ENCODE measurements at regions not wholly inside any gene's neighbourhood (a gene's known extent, or its start where the extent isn't known, plus 50 kb on each side); places are given as distances from the start of the nearest gene placed in this dataset.
"Not testable (repeated sequence)": the region's sequence is repeated elsewhere in the genome, so short reads cannot be mapped to it uniquely, and the experiment has no call there.

DNA sequence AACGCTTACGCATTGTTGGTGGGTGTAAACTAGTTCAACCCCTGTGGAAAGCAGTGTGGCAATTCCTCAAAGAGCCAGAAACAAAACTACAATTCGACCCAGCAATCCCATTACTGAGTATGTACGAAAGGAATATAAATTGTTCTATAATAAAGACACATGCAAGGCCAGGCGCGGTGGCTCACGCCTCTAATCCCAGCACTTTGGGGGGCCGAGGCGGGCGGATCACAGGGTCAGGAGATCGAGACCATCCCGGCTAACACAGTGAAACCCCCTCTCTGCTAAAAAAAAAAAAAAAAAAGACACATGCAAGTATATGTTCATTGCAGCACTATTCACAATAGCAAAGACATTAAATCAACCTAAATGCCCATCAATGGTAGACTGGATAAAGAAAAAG lies 217.6 kb upstream of the ISL1 start:
- H3K9me3 ChIP-seq (replicated peaks; ENCODE audit: control insufficient read depth, insufficient read depth, low read length); FAIRE-seq: not testable (repeated sequence)

GRCh38 chr5:51172903-51173626 lies 210.2 kb upstream of the ISL1 start:
- TF ChIP-seq EZH2 (IDR thresholded peaks at IDR 0.05; ENCODE audit: borderline replicate concordance, low read depth, low read length, severe bottlenecking) = no peak
- no peak for TF ChIP-seq JUN (IDR thresholded peaks at IDR 0.05; ENCODE audit: borderline replicate concordance, insufficient read depth, insufficient read length, low read depth)
- no peak for TF ChIP-seq MAX (IDR thresholded peaks at IDR 0.05; ENCODE audit: insufficient read depth, insufficient read length)
- TF ChIP-seq, protein P1, sequence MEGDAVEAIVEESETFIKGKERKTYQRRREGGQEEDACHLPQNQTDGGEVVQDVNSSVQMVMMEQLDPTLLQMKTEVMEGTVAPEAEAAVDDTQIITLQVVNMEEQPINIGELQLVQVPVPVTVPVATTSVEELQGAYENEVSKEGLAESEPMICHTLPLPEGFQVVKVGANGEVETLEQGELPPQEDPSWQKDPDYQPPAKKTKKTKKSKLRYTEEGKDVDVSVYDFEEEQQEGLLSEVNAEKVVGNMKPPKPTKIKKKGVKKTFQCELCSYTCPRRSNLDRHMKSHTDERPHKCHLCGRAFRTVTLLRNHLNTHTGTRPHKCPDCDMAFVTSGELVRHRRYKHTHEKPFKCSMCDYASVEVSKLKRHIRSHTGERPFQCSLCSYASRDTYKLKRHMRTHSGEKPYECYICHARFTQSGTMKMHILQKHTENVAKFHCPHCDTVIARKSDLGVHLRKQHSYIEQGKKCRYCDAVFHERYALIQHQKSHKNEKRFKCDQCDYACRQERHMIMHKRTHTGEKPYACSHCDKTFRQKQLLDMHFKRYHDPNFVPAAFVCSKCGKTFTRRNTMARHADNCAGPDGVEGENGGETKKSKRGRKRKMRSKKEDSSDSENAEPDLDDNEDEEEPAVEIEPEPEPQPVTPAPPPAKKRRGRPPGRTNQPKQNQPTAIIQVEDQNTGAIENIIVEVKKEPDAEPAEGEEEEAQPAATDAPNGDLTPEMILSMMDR (IDR thresholded peaks at IDR 0.05; ENCODE audit: extremely low read depth in 1 of 2, insufficient read depth in 1 of 2, low read depth in 1 of 2, low read length in 2 of 2) = no peak
- TF ChIP-seq GATA2 (IDR thresholded peaks at IDR 0.05; ENCODE audit: insufficient read depth, insufficient read length, low read depth, low read length) = no peak
- no peak for TF ChIP-seq POLR2A (IDR thresholded peaks at IDR 0.05; ENCODE audit: low read depth, low read length)
- no peak for TF ChIP-seq FOS (IDR thresholded peaks at IDR 0.05; ENCODE audit: borderline replicate concordance, insufficient read depth, low read length)
- TF ChIP-seq POLR2AphosphoS5 (IDR thresholded peaks at IDR 0.05; ENCODE audit: insufficient read depth, low read depth, low read length) = no peak
- no peak for TF ChIP-seq MYC (IDR thresholded peaks at IDR 0.05; ENCODE audit: low read depth, low read length)
- Histone ChIP-seq H3K9me1 (replicated peaks; ENCODE audit: control insufficient read depth, extremely low read depth, insufficient read depth, low read length) (no peaks in the 10 kb centered on the region), H3K9ac (replicated peaks; ENCODE audit: extremely low read depth, insufficient read depth, low read length) (no peak overlapping the region), H3K9me3 (replicated peaks; ENCODE audit: control insufficient read depth, insufficient read depth, low read length) (no peaks in the 10 kb centered on the region), H3K36me3 (ENCODE audit: control insufficient read depth in 2 of 2, extremely low read depth in 1 of 2, insufficient read depth in 2 of 2, low read length in 2 of 2) (no peaks in the 10 kb centered on the region), H3K79me2 (ENCODE audit: control insufficient read depth, insufficient read depth, low read length) (no peaks in the 10 kb centered on the region), H4K20me1 (replicated peaks; ENCODE audit: control insufficient read depth, extremely low read depth, insufficient read depth, low read length) (no peaks in the 10 kb centered on the region), H3K4me1 (ENCODE audit: control insufficient read depth, extremely low read depth, insufficient read depth, low read length) (no peaks in the 10 kb centered on the region), H3K4me2 (ENCODE audit: insufficient read depth, low read length) (no peak overlapping the region), H3K4me3 (replicated peaks in 1 of 3; ENCODE audit: insufficient read depth in 1 of 3, low read depth in 1 of 3, low read length in 3 of 3) (no peak overlapping the region), H3K27me3 (ENCODE audit: control insufficient read depth in 2 of 2, insufficient read depth in 2 of 2, low read length in 2 of 2) (no peaks in the 10 kb centered on the region), H2AFZ (ENCODE audit: low read depth, low read length) (no peak overlapping the region), H3K27ac (ENCODE audit: insufficient read depth, low read depth, low read length) (no peak overlapping the region)
- POLR2A ChIA-PET = no interaction called here
- DNase-seq (ENCODE audit: low read depth, low spot score) (no peak), FAIRE-seq (no peak)
- intact Hi-C loops (cut with micrococcal nuclease) = no loop called here
- CTCF ChIA-PET = no interaction called here
- dilution Hi-C loops (cut with MboI; ENCODE audit: extremely low pct_ligation_motif_present, low sequenced_read_pairs) = no loop called here
- no TSS peak for BruUV-seq (replicated peaks)

More for the DNA sequence above, 217.6 kb upstream of the ISL1 start:
- CTCF ChIA-PET; intact Hi-C loops (cut with micrococcal nuclease); DNase-seq (ENCODE audit: low read depth, low spot score); H3K4me2 ChIP-seq (ENCODE audit: insufficient read depth, low read length); POLR2A ChIA-PET; H3K9me1 ChIP-seq (replicated peaks; ENCODE audit: control insufficient read depth, extremely low read depth, insufficient read depth, low read length); H2AFZ ChIP-seq (ENCODE audit: low read depth, low read length); H4K20me1 ChIP-seq (replicated peaks; ENCODE audit: control insufficient read depth, extremely low read depth, insufficient read depth, low read length); H3K4me3 ChIP-seq (replicated peaks in 1 of 3; ENCODE audit: insufficient read depth in 1 of 3, low read depth in 1 of 3, low read length in 3 of 3); H3K27me3 ChIP-seq (ENCODE audit: control insufficient read depth in 2 of 2, insufficient read depth in 2 of 2, low read length in 2 of 2); H3K4me1 ChIP-seq (ENCODE audit: control insufficient read depth, extremely low read depth, insufficient read depth, low read length); H3K36me3 ChIP-seq (ENCODE audit: control insufficient read depth in 2 of 2, extremely low read depth in 1 of 2, insufficient read depth in 2 of 2, low read length in 2 of 2); H3K27ac ChIP-seq (ENCODE audit: insufficient read depth, low read depth, low read length); H3K79me2 ChIP-seq (ENCODE audit: control insufficient read depth, insufficient read depth, low read length); BruUV-seq (replicated peaks); H3K9ac ChIP-seq (replicated peaks; ENCODE audit: extremely low read depth, insufficient read depth, low read length); dilution Hi-C loops (cut with MboI; ENCODE audit: extremely low pct_ligation_motif_present, low sequenced_read_pairs): not testable (repeated sequence)

All from endothelial cell of umbilical vein (primary cell).